ENCODE measurements at regions not wholly inside any gene's neighbourhood (a gene's known extent, or its start where the extent isn't known, plus 50 kb on each side); places are given as distances from the start of the nearest gene placed in this dataset.

GRCh38 chr6:74058606-74059005, 362.6 kb downstream of the CD109 start (continued):
- no peak for TF ChIP-seq ZNF589 (CRISPR knock-in tag; IDR thresholded peaks at IDR 0.05; ENCODE audit: low read depth)

DNA sequence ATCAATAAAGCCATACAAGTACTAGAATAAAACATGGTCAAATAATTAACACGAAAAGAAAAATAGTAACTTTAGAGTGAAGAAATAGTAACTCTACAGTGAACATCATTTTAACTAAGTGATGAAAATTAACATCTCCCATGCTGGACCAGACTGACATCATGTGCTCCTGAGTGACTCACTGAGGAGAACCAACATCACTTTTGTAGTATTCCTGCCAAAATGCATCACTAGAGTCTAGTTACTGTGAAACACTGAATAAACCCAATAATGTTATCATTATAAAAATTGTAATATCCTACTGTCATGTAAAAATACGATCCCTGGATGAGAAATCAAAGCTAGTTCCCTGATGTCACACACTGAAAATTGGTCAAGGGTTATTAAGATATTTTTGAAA, 361.3 kb downstream of the CD109 start:
- Histone ChIP-seq H3K4me1 (replicated peaks in 1 of 2; ENCODE audit: control insufficient read depth in 2 of 2, insufficient read depth in 2 of 2, low read length in 2 of 2) (no peaks in the 10 kb centered on the region), H3K4me2 (ENCODE audit: insufficient read depth, low read length) (no peak overlapping the region), H3K27me3 (ENCODE audit: control insufficient read depth in 2 of 2, insufficient read depth in 2 of 2, low read length in 2 of 2) (no peaks in the 10 kb centered on the region), H3K36me3 (ENCODE audit: control insufficient read depth, insufficient read depth, low read length) (no peaks in the 10 kb centered on the region), H3K9me3 (replicated peaks; ENCODE audit: control insufficient read depth, insufficient read depth, low read depth, low read length) (no peaks in the 10 kb centered on the region), H2AFZ (ENCODE audit: low read depth, low read length) (no peak overlapping the region), H4K20me1 (replicated peaks; ENCODE audit: control insufficient read depth, insufficient read depth, low read length) (no peaks in the 10 kb centered on the region), H3K9ac (ENCODE audit: insufficient read depth in 1 of 2, low read depth in 2 of 2, low read length in 2 of 2) (no peak overlapping the region), H3K79me2 (ENCODE audit: control insufficient read depth, insufficient read depth, low read length) (no peaks in the 10 kb centered on the region), H3K4me3 (no peak overlapping the region), H3K9me1 (ENCODE audit: control insufficient read depth, insufficient read depth, low read length) (no peaks in the 10 kb centered on the region), H3K27ac (ENCODE audit: extremely low read depth, low read depth, low read length) (no peak overlapping the region)
- POLR2A ChIA-PET = no interaction called here
- no peak for ATAC-seq
- DNase-seq (ENCODE audit: extremely low read depth in 1 of 4, low spot score in 3 of 4) = no peak
- in situ Hi-C loops (cut with MboI) = no loop called here
- no peak for FAIRE-seq
- CTCF ChIA-PET (ENCODE audit: low intra/inter-chr PET ratio) = no interaction called here
- intact Hi-C loops (cut with micrococcal nuclease) = no loop called here
- 6% methylated on average over 2 of the region's 2 CpGs for WGBS (ENCODE audit: insufficient coverage, low coverage, missing lambda C conversion rate)
- TF ChIP-seq, protein P1, sequence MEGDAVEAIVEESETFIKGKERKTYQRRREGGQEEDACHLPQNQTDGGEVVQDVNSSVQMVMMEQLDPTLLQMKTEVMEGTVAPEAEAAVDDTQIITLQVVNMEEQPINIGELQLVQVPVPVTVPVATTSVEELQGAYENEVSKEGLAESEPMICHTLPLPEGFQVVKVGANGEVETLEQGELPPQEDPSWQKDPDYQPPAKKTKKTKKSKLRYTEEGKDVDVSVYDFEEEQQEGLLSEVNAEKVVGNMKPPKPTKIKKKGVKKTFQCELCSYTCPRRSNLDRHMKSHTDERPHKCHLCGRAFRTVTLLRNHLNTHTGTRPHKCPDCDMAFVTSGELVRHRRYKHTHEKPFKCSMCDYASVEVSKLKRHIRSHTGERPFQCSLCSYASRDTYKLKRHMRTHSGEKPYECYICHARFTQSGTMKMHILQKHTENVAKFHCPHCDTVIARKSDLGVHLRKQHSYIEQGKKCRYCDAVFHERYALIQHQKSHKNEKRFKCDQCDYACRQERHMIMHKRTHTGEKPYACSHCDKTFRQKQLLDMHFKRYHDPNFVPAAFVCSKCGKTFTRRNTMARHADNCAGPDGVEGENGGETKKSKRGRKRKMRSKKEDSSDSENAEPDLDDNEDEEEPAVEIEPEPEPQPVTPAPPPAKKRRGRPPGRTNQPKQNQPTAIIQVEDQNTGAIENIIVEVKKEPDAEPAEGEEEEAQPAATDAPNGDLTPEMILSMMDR (IDR thresholded peaks at IDR 0.05 in 2 of 3, conservative IDR thresholded peaks at IDR 0.05 in 1 of 3; ENCODE audit: insufficient read depth in 2 of 3, low read depth in 1 of 3, low read length in 3 of 3) = no peak
- TF ChIP-seq TBL1XR1 (IDR thresholded peaks at IDR 0.05; ENCODE audit: low read length in 2 of 2) = no peak
- no TSS peak for BruUV-seq (replicated peaks)

GRCh38 chr6:74054190-74054589, 358.2 kb downstream of the CD109 start:
- BruUV-seq (replicated peaks) = no TSS peak
- Histone ChIP-seq H3K9ac (ENCODE audit: insufficient read depth in 1 of 2, low read depth in 2 of 2, low read length in 2 of 2) (no peak overlapping the region), H3K4me1 (replicated peaks in 1 of 2; ENCODE audit: control insufficient read depth in 2 of 2, insufficient read depth in 2 of 2, low read length in 2 of 2) (no peaks in the 10 kb centered on the region), H3K79me2 (ENCODE audit: control insufficient read depth, insufficient read depth, low read length) (no peaks in the 10 kb centered on the region), H3K27me3 (ENCODE audit: control insufficient read depth in 2 of 2, insufficient read depth in 2 of 2, low read length in 2 of 2) (no peaks in the 10 kb centered on the region), H3K36me3 (ENCODE audit: control insufficient read depth, insufficient read depth, low read length) (no peaks in the 10 kb centered on the region), H3K4me3 (no peak overlapping the region), H4K20me1 (replicated peaks; ENCODE audit: control insufficient read depth, insufficient read depth, low read length) (no peaks in the 10 kb centered on the region), H3K9me1 (ENCODE audit: control insufficient read depth, insufficient read depth, low read length) (no peaks in the 10 kb centered on the region), H3K9me3 (replicated peaks; ENCODE audit: control insufficient read depth, insufficient read depth, low read depth, low read length) (no peaks in the 10 kb centered on the region), H2AFZ (ENCODE audit: low read depth, low read length) (no peak overlapping the region), H3K4me2 (ENCODE audit: insufficient read depth, low read length) (no peak overlapping the region), H3K27ac (ENCODE audit: extremely low read depth, low read depth, low read length) (no peak overlapping the region)
- ATAC-seq (no peak), DNase-seq (ENCODE audit: extremely low read depth in 1 of 4, low spot score in 3 of 4) (no peak), FAIRE-seq (no peak)
- in situ Hi-C loops (cut with MboI) = no loop called here
- POLR2A ChIA-PET = no interaction called here
- intact Hi-C loops (cut with micrococcal nuclease) = no loop called here
- CTCF ChIA-PET (ENCODE audit: low intra/inter-chr PET ratio) = no interaction called here
- TF ChIP-seq ZBED1 (IDR thresholded peaks at IDR 0.05) (no peak), CBFB (CRISPR knock-in tag; IDR thresholded peaks at IDR 0.05) (no peak), GATA2 (CRISPR knock-in tag; IDR thresholded peaks at IDR 0.05) (no peak), KAT2B (IDR thresholded peaks at IDR 0.05; ENCODE audit: low read depth, low read length) (no peak), ESRRA (IDR thresholded peaks at IDR 0.05; ENCODE audit: borderline replicate concordance, low read depth) (no peak)

Measured in K562 (cell line).